GM19467 (cell line): ENCODE measurements at regions not wholly inside any gene's neighbourhood (a gene's known extent, or its start where the extent isn't known, plus 50 kb on each side); places are given as distances from the start of the nearest gene placed in this dataset.

Experiments used
- ATAC-seq: cut with Tn5 transposase; IDR thresholded peaks from one replicate; pipeline ENCODE4 v1.9.1; 2021; ENCODE audit warnings: mild to moderate bottlenecking, moderate library complexity; ENCODE audit not compliant: unreplicated experiment

DNA sequence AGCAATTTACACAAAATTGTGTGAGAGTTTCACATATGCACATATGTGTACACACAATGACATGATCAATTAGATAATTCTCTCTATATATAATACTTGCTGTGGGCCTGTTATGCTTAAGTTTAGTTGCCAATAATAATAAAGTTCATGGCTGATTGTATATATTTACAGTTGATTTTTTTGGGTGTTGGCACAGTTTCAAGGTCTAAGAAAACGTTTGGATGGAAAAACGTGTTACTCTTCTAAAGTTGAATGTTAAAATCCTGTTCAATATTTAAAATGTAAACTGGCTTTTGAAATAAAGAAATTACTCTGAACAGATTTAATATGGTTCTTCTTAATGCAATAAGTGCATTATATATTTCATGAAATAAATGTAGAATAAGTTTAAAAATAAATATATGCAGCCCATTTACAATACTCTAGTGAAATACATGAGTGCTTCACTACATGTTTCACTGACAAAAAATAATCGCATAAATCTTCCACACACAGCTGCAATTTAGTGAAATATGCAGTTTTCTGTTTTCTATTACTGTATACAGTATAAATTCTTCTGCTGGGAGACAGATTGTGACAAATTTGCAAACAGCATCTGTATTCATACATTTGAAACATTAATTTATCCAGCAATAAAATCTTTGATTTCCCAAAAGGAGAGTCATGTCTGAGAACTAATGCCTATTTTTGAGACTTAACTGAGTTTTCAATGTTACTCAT, 586.9 kb upstream of the KLHL1 start:
- ATAC-seq, result no peak

DNA sequence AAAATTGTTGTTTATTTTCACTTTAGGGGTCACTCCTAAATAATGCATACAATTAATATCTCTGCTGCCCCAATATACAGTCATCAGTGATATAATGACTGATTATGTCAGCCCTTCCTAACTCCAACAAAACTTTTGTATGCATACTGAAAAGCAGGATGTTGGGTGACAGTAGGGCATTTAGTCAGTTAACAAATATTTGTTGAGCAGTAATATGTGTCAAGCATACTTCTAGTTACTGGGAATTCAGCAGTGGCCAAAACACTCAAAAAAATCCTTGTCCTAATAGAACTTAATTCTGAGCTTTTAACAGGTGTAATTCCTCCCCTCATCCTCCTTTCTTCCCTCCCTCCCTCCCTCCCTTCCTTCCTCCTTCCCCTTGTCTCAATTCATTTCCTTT, 560.7 kb upstream of the KLHL1 start:
- no peak for ATAC-seq

DNA sequence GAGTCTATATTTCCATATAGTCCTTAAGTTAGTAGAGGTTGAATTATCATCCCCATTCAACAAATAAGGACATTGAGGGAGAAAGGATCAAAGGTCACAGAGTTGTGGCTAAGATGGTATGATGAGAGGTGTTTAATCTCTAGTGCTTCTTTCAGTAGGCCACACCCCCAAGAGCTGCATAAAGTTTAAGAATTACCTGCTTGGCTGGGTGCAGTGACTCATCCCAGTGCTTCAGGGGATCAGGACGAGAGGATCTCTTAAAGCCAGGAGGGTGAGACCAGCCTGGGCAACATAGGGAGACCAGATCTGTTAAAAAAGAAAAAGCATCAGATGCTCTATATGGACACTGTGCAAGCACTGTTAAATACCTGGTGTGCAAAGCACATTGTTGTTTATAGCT, 560.0 kb upstream of the KLHL1 start:
- ATAC-seq, result no peak

DNA sequence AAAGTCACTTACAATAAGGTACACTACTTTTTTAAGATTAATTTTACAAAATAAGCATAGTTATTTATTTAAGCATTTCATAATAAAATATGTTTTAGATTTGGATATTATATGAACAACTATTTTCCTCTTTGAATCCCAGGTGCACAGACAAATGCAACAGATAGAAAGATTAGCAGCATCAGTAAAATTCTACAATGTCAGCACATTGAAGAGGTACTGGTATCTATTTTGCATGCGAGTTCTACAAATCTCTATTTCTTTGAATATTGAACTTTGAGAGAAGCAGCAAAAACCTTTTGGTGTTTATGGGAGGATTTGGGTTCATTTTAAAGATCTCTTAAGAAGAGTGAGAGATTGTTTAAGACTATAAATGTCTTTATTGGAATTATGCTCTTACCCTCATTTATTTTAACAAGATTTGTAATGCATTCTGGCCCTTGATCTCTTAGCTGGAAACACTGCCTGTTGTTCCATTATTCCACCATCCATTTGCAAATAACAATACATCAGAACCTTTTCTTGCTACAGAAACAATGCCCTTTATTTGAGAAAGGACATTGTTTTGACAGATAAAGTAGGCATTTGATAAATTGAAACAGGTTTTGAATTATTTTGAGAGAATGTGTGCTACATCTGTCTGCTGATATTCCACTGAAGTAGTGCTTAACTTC, 558.8 kb upstream of the KLHL1 start:
- ATAC-seq, result no peak

DNA sequence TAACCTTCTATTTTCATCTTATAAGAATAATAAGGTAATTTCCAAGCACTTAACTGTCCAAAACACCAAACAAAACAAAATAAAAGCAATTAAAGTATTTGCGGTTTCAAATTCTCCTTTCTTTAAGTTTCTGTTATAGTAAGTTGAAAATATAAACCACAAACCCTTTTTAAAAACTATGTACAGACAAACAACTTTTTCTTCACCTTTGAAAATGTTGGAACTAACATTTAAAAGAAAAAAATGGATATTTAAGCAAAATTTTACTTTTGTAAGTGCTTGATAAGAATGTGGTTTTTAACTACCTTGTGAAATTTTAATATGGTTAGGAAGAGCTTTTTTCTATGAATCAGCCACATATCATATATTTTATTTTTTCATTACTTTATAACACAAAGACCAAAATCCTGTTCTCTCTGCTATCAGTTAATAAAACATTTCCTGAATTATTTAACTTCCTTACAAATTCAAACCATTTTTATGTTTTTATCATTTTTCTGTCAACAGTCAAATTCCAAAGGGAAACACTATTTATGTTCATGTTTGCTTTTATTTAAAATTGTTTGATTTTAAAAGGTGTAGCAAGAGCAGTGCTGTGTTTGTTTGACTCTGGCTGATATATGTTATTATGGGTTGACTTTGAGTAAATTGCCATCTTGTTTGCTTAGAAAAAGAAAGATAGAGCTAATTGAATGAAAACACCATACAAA, 554.1 kb upstream of the KLHL1 start:
- ATAC-seq, result no peak

DNA sequence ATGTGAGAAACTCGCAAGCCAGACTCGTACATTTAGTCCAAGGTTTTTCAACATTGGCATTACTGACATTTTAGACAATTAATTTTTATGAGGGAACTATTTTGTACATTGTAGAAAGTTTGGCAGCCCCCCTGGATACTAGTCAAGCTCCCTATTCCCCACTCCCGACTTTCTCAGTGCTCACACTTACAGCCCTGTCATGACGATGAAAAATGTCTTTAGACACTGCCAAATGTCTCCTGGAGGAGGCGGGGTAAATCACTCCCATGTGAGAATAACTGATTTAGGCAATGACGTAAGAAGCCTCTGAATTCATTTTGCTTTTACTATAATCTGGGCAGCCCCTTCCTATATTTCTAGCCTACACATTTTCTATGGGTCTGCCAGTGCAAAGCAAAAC, 535.8 kb upstream of the KLHL1 start:
- ATAC-seq, result no peak

DNA sequence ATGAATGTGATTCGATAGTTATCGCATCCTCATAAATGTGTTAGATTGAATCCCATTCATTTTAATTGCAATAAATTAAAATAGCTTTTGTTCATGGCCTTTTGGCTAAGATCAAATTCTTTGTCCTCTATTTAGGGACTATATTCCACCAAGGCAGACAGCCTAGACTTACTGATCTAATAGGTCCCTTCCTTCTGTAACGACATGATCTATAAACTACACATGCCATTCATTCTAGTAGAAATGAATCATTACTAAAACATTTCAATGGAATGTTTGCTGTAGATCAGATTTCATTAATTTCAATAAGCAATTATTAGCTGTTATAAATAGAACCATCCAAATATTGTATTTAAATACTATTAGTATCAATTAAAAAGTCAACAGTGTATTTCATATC, 526.6 kb upstream of the KLHL1 start:
- ATAC-seq, result no peak

DNA sequence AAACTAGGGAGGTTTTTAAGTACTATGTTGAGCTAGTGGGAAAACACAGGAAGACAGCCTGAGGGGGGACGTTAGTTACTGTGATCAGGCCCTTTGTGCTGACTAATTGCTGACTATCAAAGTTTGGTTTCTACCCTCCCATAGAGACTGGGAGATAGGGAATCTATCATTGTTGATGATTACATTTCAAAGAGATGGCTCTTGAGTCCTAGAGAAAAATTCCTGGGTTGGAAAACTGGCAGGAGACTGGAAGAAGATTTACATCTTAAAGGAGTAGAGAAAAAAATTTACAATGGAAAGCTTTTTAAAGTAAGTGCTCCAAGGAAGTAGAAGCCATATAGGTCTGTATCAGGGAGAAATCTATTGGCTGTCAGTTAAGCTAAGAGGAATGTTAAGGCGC, 522.0 kb upstream of the KLHL1 start:
- ATAC-seq, result no peak

DNA sequence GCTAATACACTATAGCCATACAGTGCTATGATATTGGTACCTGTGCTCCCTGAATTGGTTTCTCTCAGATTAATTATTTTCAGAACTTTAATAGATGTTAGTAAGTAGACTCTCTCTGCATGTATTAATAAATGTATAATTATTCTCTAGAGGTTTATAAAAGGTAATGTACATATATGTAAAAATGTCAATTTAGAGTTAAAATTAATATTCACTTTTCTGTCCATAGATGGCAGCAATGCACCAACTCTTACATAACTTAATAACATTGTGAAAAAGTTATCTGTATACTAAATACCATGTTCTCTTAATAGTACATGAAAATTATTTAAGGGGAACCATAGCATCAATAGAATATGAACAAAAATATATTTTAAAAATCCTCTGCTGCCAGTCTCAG, 515.0 kb upstream of the KLHL1 start:
- no peak for ATAC-seq

DNA sequence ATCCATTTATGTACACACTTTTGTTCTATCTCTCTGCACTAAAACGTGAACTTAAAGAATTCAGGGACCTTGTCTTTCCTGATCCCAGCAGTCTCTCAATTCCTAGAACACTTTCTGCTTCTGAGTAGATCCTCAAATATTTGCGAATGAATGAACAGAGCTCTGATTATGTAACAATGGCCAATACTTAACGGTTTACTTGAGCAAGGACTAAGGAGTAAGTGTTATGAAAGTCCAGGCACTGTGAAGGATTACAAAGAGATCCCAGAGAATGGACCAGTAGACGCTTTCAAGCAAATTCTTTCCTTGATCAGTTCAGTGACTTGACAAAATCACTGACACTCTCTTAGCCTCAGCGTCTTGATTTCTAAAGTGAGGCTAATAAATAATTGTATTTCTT, 514.5 kb upstream of the KLHL1 start:
- ATAC-seq, result no peak

DNA sequence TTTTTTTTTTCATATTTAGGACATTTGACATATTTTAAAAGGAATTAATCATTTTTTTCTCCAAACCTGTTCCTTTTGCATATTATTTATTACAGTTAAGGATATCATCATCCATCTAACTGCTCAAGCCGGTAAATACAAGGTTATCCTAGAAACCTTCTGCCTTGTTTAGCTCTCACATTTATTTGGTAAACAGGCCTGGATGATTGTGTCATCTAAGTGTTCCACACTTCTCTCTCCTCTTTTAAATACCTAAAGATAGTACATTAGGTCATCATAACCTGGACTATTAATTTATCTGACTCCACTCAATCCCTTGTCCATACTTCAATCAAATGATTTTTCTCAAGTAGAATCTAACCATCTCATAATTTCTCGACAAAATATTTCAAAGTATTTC, 511.7 kb upstream of the KLHL1 start:
- ATAC-seq, result no peak

DNA sequence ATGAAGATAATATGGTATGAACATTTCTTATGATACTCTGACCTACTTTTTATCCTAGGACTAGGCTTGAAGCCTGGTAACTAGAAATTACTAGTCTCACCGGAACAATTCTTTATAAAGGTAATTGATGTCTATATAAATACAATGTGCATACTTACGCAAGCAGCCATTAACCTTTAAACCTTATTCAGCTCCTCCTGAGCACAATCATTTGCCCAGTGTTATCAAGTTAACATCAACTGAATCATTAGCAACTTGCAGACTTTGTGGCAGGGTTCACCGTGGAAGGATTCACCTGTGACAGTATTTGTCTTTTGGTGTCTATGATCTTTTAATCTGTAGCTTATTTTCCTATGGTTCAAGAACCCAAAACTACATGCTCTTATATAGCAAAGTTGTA, 508.6 kb upstream of the KLHL1 start:
- ATAC-seq, result no peak

DNA sequence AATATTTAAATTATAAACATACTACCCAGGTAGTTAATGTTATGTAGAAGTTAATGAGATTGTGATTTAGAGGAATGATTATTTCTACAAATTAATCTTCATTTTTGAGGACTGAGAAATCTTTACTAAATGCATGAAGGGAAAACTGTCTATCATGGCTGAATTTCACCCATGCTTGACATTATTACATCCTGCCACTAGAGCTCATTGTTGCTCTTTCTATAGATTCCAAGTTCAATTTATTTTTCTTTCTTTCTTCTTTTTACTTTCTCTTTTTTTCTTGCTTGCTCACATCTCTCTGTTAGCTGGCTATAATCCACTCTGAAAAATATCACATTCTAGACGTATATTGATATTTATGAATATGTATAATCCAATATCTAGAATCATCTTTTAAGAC, 505.0 kb upstream of the KLHL1 start:
- ATAC-seq, result no peak

DNA sequence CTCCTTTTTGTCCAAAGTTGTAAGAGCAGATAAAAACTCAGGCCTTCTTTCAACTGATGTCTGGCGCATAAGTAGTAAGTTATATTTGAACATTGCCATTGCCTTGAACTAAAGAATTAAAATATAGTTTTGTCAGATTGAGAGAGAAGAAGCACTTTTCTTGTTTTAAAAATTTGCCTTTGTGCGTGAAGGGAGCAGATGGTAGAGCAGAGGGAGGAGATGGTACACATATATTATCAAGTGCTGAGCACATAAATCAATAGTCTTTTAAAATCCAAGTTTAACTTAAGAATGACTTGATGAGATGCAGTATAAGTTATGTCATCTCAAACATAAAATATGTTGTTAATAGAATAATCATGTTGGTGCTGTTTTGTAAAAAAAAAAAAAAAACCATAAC, 504.6 kb upstream of the KLHL1 start:
- no peak for ATAC-seq

DNA sequence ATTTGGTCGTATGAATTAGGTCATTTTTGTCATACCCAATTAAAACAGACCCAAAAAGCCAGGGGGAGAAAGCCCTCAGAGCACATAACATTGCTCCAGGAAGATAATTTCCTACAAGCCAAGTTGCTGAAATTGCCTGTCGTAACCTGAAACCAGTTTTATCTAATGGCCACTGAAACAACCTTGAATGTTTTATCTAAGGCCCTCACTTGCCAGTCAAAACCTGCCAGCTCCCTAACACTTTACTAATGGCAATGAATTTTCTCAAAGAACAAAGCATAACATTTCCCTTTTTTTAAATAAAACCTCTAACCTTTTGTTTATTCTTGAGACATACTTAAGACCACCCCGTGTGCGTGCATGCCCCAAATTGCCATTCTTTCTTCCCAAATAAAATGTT, 496.2 kb upstream of the KLHL1 start:
- no peak for ATAC-seq

DNA sequence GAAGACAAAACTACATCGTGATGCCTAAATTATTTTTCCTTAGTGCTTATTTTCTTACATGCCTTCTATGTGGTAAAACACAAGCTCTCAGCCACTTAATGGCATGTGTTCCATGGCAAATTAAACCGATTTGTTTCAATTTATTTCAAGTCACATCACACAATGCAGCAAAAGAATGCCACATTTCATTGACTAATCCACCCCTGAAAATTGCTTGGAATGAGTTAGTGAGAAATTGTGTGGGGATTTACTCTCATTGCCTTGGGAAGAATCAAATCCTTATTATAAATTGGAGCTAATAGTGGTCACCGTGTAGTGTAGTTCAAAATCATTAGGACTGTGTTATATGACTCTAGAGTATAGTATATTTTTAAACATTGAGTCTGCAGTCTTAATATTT, 485.5 kb upstream of the KLHL1 start:
- ATAC-seq, result no peak

DNA sequence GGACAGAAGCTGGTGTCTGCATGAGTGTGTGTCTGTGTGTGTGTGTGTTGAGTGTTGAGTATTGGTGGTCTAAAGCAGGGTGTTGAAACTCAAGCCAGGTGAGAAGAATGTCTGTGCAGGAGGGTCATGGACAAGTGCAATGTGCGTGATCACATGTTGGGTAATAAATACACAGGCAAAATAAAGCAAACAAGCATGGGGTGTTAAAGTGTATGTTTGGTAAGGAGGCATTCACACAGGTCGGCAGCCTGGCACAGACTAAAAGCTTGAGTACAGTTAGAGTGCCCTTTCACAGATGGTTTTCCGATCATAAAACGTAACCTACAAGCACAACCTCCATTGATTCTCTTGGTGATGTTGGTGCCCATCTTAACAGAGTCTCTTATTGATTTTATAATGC, 476.9 kb upstream of the KLHL1 start:
- no peak for ATAC-seq

DNA sequence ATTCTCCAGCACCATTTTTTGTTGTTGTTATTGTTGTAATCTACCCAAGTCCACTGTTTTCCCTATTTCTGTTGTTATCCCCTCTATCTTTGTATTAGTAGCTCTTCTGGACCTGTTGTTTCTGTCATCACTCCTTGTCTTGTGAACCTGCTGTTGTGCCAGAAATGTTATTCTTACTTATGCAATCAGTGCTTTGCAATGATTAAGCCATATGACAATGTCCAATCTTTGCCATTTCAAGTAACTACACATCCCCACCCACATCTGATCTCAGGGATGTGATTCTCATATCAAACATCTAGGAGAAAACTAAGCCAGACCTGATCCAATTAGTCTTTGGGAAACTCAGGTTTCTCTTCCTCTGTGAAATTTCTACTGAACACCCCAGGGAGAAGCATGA, 472.6 kb upstream of the KLHL1 start:
- no peak for ATAC-seq

DNA sequence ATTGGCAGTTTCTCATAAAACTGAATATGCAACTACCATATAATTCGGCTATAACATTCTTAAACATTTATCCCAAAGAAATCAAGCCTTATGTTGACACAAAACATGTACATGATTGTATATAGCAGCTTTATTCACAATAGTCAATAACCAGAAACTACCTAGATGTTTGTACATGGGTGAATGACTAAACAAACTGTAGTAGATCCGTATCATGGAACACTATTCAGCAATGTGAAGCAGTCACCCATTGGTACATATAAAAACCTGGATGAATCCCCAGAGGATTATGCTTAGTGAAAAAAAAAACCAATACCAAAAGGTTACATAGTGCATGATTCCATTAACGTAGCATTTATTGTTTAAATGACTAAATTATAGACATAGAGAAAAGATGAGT, 471.7 kb upstream of the KLHL1 start:
- ATAC-seq, result no peak

DNA sequence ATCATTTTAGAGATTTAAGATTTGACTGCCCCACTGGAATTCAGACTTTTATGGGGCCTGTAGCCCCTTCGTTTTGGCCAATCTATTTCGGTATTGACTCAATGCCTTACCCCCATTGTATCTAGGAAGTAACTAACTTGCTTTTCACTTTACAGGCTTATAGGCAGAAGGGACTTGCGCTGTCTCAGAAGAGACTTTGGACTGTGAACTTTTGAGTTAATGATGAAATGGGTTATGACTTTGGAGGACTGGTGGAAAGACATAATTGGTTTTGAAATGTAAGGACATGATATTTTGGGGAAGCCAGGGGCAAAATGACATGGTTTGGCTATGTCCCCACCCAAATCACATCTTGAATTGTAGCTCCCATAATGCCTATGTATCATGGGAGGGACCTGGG, 463.0 kb upstream of the KLHL1 start:
- no peak for ATAC-seq

DNA sequence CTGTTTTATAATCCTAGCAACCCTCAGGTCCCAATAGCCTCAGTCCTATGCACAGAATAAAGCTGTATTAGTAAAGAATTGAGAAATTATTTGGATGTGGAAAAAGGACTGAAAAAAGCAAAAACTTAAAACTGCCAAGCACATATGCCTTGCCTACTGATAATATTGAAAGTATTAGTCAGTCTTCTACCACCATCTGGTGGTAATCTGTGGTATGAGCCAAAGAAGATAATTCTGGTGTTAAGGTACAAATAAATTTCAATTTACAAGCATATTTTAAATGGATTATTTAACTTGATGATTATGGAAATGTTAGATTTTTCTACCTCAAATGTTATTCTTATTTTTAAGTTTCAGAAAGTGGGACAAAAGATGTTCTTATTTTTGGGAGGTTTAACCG, 460.3 kb upstream of the KLHL1 start:
- no peak for ATAC-seq

DNA sequence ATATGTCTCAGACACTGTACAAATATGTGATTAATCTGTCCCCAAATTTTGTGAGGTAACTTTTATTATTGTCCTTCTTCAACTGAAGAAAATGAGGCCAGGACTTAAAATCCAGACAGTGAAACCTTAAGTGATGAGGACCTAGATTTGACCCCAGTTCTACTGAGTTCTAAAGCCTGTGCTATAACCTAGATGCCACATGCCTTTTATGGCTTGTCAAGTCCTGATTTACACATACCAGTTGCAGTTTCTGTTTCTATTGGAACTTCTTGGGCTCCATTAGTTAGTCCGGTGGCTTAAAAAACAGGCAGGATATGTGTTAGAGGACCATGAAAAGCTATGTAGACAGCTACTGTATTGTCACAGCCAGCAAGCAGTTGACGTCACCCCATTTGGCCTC, 436.5 kb upstream of the KLHL1 start:
- ATAC-seq, result no peak
